AG04450 (cell line): ENCODE measurements at regions not wholly inside any gene's neighbourhood (a gene's known extent, or its start where the extent isn't known, plus 50 kb on each side); places are given as distances from the start of the nearest gene placed in this dataset.

Experiments used
- CTCF ChIA-PET: fragments of 300-600, 350-600 bp; formaldehyde crosslinking; extraction: SDS; loops from one replicate; lab custom pipeline; 2022; ENCODE audit warnings: antibody characterized with exemption, inconsistent platforms; lab: Charles Lee
- POLR2A ChIA-PET: fragments of 350-600 bp; formaldehyde crosslinking; extraction: SDS; loops from one replicate; lab custom pipeline; 2021; ENCODE audit warnings: antibody characterized with exemption, inconsistent platforms; lab: Yijun Ruan, JAX
- DNase-seq: peaks from one replicate; pipeline ENCODE4 v3.0.0-alpha.2; 2011; ENCODE audit warnings: low read depth, low spot score
- H3K27ac ChIP-seq: one replicate; pipeline ENCODE4 v1.5.1; 2012; ENCODE audit warnings: low read depth, low read length, control low read depth
- H3K27me3 ChIP-seq: one replicate; pipeline ENCODE4 v1.6.0; 2012; ENCODE audit warnings: low read length; ENCODE audit not compliant: control insufficient read depth, insufficient read depth
- H3K4me3 ChIP-seq: 2 replicates; pipeline ENCODE4 v1.5.1; 2011; ENCODE audit warnings: mild to moderate bottlenecking, low read depth, low read length, control low read depth
- H3K9me3 ChIP-seq: 2 replicates; pipeline ENCODE4 v1.5.1; 2012; ENCODE audit warnings: low read length; ENCODE audit not compliant: control insufficient read depth, insufficient read depth
- TF ChIP-seq, protein P1 (sequence below): IDR thresholded peaks from 2 replicates; pipeline ENCODE4 v1.5.1; 2011; ENCODE audit warnings: low read depth, low read length, control low read depth, inconsistent platforms

DNA sequence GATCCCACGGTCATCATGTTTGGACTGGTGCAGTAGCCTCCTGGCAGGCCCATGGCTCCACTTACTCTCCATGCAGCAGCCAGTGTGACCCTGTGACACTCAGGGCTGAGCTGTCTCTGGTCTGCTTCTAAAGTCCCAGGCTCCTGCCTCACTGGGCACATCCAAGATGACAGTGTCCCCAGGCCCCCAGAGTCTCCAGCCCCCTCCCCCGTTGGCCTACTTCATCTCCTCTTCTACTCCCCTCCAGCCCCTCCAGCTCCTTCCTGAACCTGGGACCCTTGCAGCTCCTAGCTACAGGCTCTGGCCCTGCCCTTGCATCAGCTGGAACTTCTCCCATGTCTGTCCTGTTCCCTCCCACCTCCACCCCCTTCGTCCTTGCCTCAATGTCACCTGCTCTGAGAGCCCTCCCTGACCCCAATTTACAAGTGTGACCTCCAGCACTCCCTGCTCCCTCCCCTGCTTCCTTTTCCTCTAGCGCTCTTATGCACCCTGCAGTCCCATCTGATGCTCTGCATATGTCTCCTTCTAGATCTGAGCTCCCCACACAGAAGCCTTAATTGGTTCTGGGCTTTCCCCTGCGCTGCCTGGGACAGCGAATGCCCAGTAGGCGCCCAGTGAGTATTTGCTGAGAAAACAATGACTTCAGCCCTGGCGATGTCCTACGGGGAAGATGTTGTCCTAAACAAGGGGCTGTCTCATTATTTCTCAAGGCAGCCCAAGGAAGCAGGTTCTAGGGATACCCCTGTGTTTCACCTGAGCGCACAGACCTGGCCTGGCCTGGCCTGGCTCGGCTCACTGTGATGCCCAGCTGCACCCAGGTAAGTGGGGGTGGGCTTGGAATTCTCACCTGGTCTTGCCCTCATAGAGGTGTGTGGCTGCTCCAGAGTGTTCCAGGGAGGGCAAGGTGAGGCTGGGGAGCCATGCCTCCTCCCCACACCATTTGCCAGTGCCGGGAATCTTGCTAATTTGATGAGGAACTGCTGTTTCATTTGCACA lies 600.6 kb downstream of the PTPRU start:
- CTCF ChIA-PET: interaction anchor here (1.5 to 1.9 kb wide), 2 partner anchors 44 to 45 kb away, joined by 3 to 7 read pairs; no protein-coding TSS in a partner anchor
- Histone ChIP-seq H3K4me3 (no peak overlapping the region), H3K9me3 (no peaks in the 10 kb centered on the region), H3K27me3 (peaks cover 5% of the 10 kb centered on the region), H3K27ac (no peak overlapping the region)
- no peak for DNase-seq
- POLR2A ChIA-PET: interaction anchor here (0.6 kb wide), 1 partner anchor 275 kb away, joined by 3 read pairs; no protein-coding TSS in a partner anchor
- TF ChIP-seq, protein P1, sequence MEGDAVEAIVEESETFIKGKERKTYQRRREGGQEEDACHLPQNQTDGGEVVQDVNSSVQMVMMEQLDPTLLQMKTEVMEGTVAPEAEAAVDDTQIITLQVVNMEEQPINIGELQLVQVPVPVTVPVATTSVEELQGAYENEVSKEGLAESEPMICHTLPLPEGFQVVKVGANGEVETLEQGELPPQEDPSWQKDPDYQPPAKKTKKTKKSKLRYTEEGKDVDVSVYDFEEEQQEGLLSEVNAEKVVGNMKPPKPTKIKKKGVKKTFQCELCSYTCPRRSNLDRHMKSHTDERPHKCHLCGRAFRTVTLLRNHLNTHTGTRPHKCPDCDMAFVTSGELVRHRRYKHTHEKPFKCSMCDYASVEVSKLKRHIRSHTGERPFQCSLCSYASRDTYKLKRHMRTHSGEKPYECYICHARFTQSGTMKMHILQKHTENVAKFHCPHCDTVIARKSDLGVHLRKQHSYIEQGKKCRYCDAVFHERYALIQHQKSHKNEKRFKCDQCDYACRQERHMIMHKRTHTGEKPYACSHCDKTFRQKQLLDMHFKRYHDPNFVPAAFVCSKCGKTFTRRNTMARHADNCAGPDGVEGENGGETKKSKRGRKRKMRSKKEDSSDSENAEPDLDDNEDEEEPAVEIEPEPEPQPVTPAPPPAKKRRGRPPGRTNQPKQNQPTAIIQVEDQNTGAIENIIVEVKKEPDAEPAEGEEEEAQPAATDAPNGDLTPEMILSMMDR: no peak

DNA sequence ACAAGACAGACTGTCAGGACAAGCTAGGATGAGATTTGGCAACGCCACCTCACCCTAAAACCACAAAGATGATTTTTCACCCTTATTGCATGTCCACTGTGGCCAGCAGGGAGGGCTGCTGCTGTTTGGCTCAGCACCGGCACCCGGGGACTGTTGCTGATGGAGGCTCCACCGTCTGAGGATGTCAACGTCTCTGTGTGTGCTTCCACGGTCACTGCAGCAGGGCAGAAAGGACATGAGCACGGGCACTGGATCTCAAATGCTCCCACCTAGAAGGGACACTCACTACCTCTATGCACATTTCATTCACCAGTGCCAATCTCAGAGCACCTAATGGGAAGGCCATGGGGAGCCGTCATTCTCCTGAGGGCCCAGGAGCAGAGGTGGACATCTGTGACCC lies 599.6 kb downstream of the PTPRU start:
- TF ChIP-seq, protein P1: no peak
- no peak overlapping the region for H3K27ac ChIP-seq
- H3K9me3 ChIP-seq: no peaks in the 10 kb centered on the region
- ChIA-PET CTCF (no interaction called here), POLR2A (no interaction called here)
- peaks cover 5% of the 10 kb centered on the region for H3K27me3 ChIP-seq
- DNase-seq: no peak
- H3K4me3 ChIP-seq: no peak overlapping the region

DNA sequence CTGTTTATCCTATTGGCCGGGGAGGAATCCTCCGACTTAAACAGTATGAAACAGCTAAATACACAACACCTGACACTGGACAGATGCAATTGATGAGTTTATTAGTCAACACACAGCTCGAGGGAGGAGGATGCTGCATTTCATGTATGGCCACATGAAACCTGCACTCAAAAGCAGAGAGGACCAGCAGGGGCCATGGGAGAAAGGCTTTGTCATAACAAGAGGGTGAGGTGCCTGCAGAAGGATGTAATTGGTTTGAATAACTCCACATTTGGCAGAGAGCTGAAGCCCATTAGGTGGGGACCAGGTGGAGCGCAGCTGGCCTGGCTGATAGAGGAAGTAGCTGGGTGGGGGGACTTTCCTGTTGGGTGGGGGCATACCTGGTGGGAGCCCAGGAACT lies 599.1 kb downstream of the PTPRU start:
- ChIA-PET POLR2A (no interaction called here), CTCF (no interaction called here)
- Histone ChIP-seq H3K27ac (no peak overlapping the region), H3K27me3 (peaks cover 5% of the 10 kb centered on the region), H3K9me3 (no peaks in the 10 kb centered on the region), H3K4me3 (no peak overlapping the region)
- TF ChIP-seq, protein P1: no peak
- no peak for DNase-seq

DNA sequence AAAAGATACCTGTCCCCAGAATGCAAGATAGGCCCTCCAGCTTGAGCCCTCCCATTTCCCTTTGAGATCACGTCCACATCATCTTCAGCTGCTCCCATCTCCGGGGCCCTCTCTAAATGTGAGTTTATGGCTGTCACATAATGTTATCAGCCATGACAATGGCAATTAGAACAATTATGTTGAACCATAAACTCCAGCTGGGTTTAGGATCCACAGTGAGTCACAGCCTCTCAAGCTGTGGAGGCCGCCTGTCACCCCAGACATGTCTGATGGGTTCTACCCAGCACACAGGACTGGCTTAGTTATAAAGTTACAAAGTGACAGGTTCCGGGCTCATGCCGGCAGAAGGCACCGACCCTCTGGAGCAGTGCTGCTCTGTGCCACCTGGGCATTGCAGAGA lies 597.3 kb downstream of the PTPRU start:
- POLR2A ChIA-PET: no interaction called here
- H3K27me3 ChIP-seq: peaks cover 2% of the 10 kb centered on the region
- TF ChIP-seq, protein P1: no peak
- DNase-seq: no peak
- H3K4me3 ChIP-seq: no peak overlapping the region
- H3K27ac ChIP-seq: no peak overlapping the region
- H3K9me3 ChIP-seq: no peaks in the 10 kb centered on the region
- CTCF ChIA-PET: no interaction called here

DNA sequence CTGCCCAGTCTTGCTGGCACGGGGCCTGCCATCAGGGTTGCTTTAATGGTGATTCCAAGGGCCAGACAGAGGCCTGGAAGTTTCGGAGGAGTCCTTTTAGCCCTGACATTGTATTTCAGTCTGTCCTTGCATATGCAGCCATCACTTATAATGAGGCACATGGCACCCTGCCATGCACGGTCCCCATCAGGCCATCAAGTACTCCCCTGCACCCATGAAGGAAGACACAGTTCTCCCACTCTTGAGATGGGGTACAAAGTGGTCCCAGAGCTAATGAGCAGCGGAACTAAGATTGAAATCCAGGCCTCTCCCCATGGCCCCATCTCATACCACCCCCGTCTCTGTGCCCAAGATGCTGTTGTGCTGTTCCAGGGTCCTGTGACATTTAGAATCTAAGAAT lies 596.6 kb downstream of the PTPRU start:
- H3K27ac ChIP-seq: no peak overlapping the region
- POLR2A ChIA-PET: no interaction called here
- peaks cover 2% of the 10 kb centered on the region for H3K27me3 ChIP-seq
- H3K9me3 ChIP-seq: no peaks in the 10 kb centered on the region
- CTCF ChIA-PET: no interaction called here
- no peak for DNase-seq
- H3K4me3 ChIP-seq: no peak overlapping the region
- TF ChIP-seq, protein P1: no peak
